HG02798 (cell line): ENCODE measurements at regions not wholly inside any gene's neighbourhood (a gene's known extent, or its start where the extent isn't known, plus 50 kb on each side); places are given as distances from the start of the nearest gene placed in this dataset.

Source experiments
- ATAC-seq: cut with Tn5 transposase; IDR thresholded peaks from one replicate; pipeline ENCODE4 v1.9.1; 2021; ENCODE audit warnings: mild to moderate bottlenecking; ENCODE audit not compliant: unreplicated experiment, poor library complexity

GRCh38 chr3:72012363-72012762 lies 227.4 kb upstream of the PROK2 start:
- no peak for ATAC-seq

- ATAC-seq: no peak
Measured at GRCh38 chr3:72011485-72011884, 226.5 kb upstream of the PROK2 start.

GRCh38 chr3:72009851-72010443 lies 225.0 kb upstream of the PROK2 start:
- peak; percentile 62 for ATAC-seq

GRCh38 chr3:72008226-72008996 lies 223.5 kb upstream of the PROK2 start:
- no peak for ATAC-seq

GRCh38 chr3:72006631-72007556 lies 221.9 kb upstream of the PROK2 start:
- no peak for ATAC-seq

GRCh38 chr3:72004749-72005292 lies 219.9 kb upstream of the PROK2 start:
- ATAC-seq: no peak

- ATAC-seq: no peak
Measured at GRCh38 chr3:72003936-72004335, 219.0 kb upstream of the PROK2 start.

- ATAC-seq: no peak
Measured at GRCh38 chr3:72001758-72002157, 216.8 kb upstream of the PROK2 start.

- no peak for ATAC-seq
Measured at GRCh38 chr3:71998995-71999673, 214.2 kb upstream of the PROK2 start.

- ATAC-seq: no peak
Measured at GRCh38 chr3:71997066-71997653, 212.2 kb upstream of the PROK2 start.

- no peak for ATAC-seq
Measured at GRCh38 chr3:71994906-71995305, 210.0 kb upstream of the PROK2 start.

GRCh38 chr3:71994203-71994602 lies 209.3 kb upstream of the PROK2 start:
- no peak for ATAC-seq

GRCh38 chr3:71991681-71992080 lies 206.7 kb upstream of the PROK2 start:
- no peak for ATAC-seq

- no peak for ATAC-seq
Measured at GRCh38 chr3:71991046-71991445, 206.1 kb upstream of the PROK2 start.

GRCh38 chr3:71990545-71990944 lies 205.6 kb upstream of the PROK2 start:
- no peak for ATAC-seq

- ATAC-seq: no peak
Measured at GRCh38 chr3:71989165-71989564, 204.2 kb upstream of the PROK2 start.

GRCh38 chr3:71987828-71988227 lies 202.9 kb upstream of the PROK2 start:
- ATAC-seq: no peak

- ATAC-seq: no peak
Measured at GRCh38 chr3:71987089-71987735, 202.3 kb upstream of the PROK2 start.

GRCh38 chr3:71986606-71987005 lies 201.7 kb upstream of the PROK2 start:
- no peak for ATAC-seq
